ENCODE measurements at regions not wholly inside any gene's neighbourhood (a gene's known extent, or its start where the extent isn't known, plus 50 kb on each side); places are given as distances from the start of the nearest gene placed in this dataset.

- TF ChIP-seq CTCF (IDR thresholded peaks at IDR 0.05) (no peak), POLR2A (IDR thresholded peaks at IDR 0.05) (no peak)
These were observed 121.4 kb upstream of the ZBTB40 start for GRCh38 chr1:22330092-22330759.
